GM12878 (cell line): ENCODE measurements at regions not wholly inside any gene's neighbourhood (a gene's known extent, or its start where the extent isn't known, plus 50 kb on each side); places are given as distances from the start of the nearest gene placed in this dataset.
A peak's percentile ranks its signal among the peaks of the same experiment; 100 is the strongest.

Source experiments
- ATAC-seq: fragments of 200-7000 bp; cut with Tn5 transposase; 3 replicates; pipeline ENCODE4 v1.9.1; 2020; ENCODE audit warnings: mild to moderate bottlenecking, moderate library complexity
- BruUV-seq: library from RNA; stranded (reverse); fragments of 400-500 nt; replicated peaks from 2 replicates; lab custom pipeline; 2021; lab: Mats Ljungman, UMichigan
- CTCF ChIA-PET: fragments of 300-600 bp; sonication (Branson Sonifier 250); formaldehyde crosslinking; extraction: SDS; loops from one replicate; lab custom pipeline; 2021; ENCODE audit warnings: inconsistent platforms; lab: Yijun Ruan, JAX
- POLR2A ChIA-PET: fragments of 350-600 bp; formaldehyde crosslinking; extraction: SDS; loops from one replicate; lab custom pipeline; 2021; ENCODE audit warnings: inconsistent platforms; lab: Charles Lee
- RAD21 ChIA-PET: fragments of 300-600 bp; sonication (Branson Sonifier 250); formaldehyde crosslinking; loops from one replicate; lab custom pipeline; 2023; ENCODE audit warnings: antibody characterized with exemption; ENCODE audit not compliant: unreplicated experiment; lab: Charles Lee
- SMC1A ChIA-PET: fragments of 300-600 bp; sonication (Branson Sonifier 250); formaldehyde crosslinking; loops from one replicate; lab custom pipeline; 2023; ENCODE audit not compliant: unreplicated experiment, uncharacterized antibody; lab: Charles Lee
- DNase-seq: peaks from one replicate; pipeline ENCODE4 v3.0.0-alpha.2; 2011; ENCODE audit warnings: low read depth, low spot score
- FAIRE-seq: peaks from 3 replicates; lab custom pipeline; 2011; peaks lifted over from hg19 to GRCh38; lab: Jason Lieb, UNC
- H2AFZ ChIP-seq: 2 replicates; pipeline ENCODE4 v1.6.0; 2011; ENCODE audit warnings: low read depth, low read length, control low read depth; ENCODE audit not compliant: control insufficient read depth
- H3K27ac ChIP-seq: 2 replicates; pipeline ENCODE4 v1.5.1; 2011; ENCODE audit warnings: control low read depth; ENCODE audit not compliant: control insufficient read depth, insufficient read depth
- H3K27me3 ChIP-seq, 2 experiments: replicated peaks in 1 of 2; 2 replicates each; pipeline versions ENCODE4 v1.6.0 to v1.6.1; 2011; ENCODE audit warnings: low read length in 1 of 2; ENCODE audit not compliant: control insufficient read depth in 2 of 2, insufficient read depth in 2 of 2
- H3K36me3 ChIP-seq, 2 experiments: 2 replicates each; pipeline ENCODE4 v1.5.1; 2011; ENCODE audit warnings: low read length in 1 of 2; ENCODE audit not compliant: control insufficient read depth in 2 of 2, insufficient read depth in 2 of 2
- H3K4me1 ChIP-seq: 2 replicates; pipeline ENCODE4 v1.6.1; 2011; ENCODE audit warnings: mild to moderate bottlenecking, low read length, moderate library complexity, mixed read lengths; ENCODE audit not compliant: control insufficient read depth, insufficient read depth
- H3K4me2 ChIP-seq: 2 replicates; pipeline ENCODE4 v1.6.0; 2011; ENCODE audit warnings: control low read depth; ENCODE audit not compliant: control insufficient read depth, insufficient read depth
- H3K4me3 ChIP-seq: fragments of 200-600 bp; sonication (generic); 2 replicates; pipeline ENCODE4 v1.5.1; 2016
- H3K79me2 ChIP-seq: 2 replicates; pipeline ENCODE4 v1.6.0; 2011; ENCODE audit warnings: low read length; ENCODE audit not compliant: control insufficient read depth, insufficient read depth
- H3K9ac ChIP-seq: 2 replicates; pipeline ENCODE4 v1.8.0; 2011; ENCODE audit warnings: low read length, control low read depth, mixed read lengths; ENCODE audit not compliant: control insufficient read depth, insufficient read depth
- H3K9me3 ChIP-seq: replicated peaks from 3 replicates; pipeline ENCODE4 v1.5.1; 2011; ENCODE audit warnings: mild to moderate bottlenecking, low read length; ENCODE audit not compliant: control insufficient read depth, insufficient read depth
- H4K20me1 ChIP-seq: 2 replicates; pipeline ENCODE4 v1.6.0; 2011; ENCODE audit not compliant: control insufficient read depth, insufficient read depth
- BCL11A ChIP-seq: IDR thresholded peaks from 2 replicates; pipeline ENCODE4 v1.6.1; 2011; ENCODE audit warnings: low read depth, low read length
- BMI1 ChIP-seq: fragments of 450-650 bp; IDR thresholded peaks from 2 replicates; pipeline ENCODE4 v1.6.1; 2016; ENCODE audit warnings: mild to moderate bottlenecking, moderate library complexity, borderline replicate concordance
- CREB1 ChIP-seq: IDR thresholded peaks from 2 replicates; pipeline ENCODE4 v1.6.1; 2012; ENCODE audit warnings: low read depth, mild to moderate bottlenecking, inconsistent platforms
- EGR1 ChIP-seq, 2 experiments: IDR thresholded peaks; 1 replicate in 1 of 2; 2 replicates in 1 of 2; pipeline ENCODE4 v1.6.1; 2011 to 2012; ENCODE audit warnings: low read depth in 2 of 2, low read length in 2 of 2, borderline replicate concordance in 1 of 2, mild to moderate bottlenecking in 1 of 2, moderate library complexity in 1 of 2
- ESRRA ChIP-seq: IDR thresholded peaks from 2 replicates; pipeline ENCODE4 v1.6.1; 2012; ENCODE audit warnings: mild to moderate bottlenecking, low read length, improper control_type of control experiment
- FOXK2 ChIP-seq: fragments of 450-650 bp; IDR thresholded peaks from 2 replicates; pipeline ENCODE4 v1.6.1; 2017; ENCODE audit warnings: mild to moderate bottlenecking, moderate library complexity
- GABPA ChIP-seq: IDR thresholded peaks from 2 replicates; pipeline ENCODE4 v1.6.1; 2014; ENCODE audit warnings: antibody characterized with exemption, low read depth, mild to moderate bottlenecking, inconsistent platforms
- IKZF1 ChIP-seq: fragments of 450-650 bp; conservative IDR thresholded peaks from 2 replicates; pipeline ENCODE4 v1.6.1; 2017; ENCODE audit warnings: antibody characterized with exemption, mild to moderate bottlenecking
- IKZF2 ChIP-seq, 2 experiments: fragments of 450-650 bp; IDR thresholded peaks; 2 replicates each; pipeline ENCODE4 v1.6.1; 2017; ENCODE audit warnings: mild to moderate bottlenecking in 2 of 2, moderate library complexity in 2 of 2
- NFYB ChIP-seq: IDR thresholded peaks from 2 replicates; pipeline ENCODE4 v1.6.1; 2011; ENCODE audit warnings: low read depth, mild to moderate bottlenecking, low read length, improper control_type of control experiment, moderate library complexity; ENCODE audit not compliant: insufficient read depth
- SMARCA5 ChIP-seq: fragments of 450-650 bp; IDR thresholded peaks from 2 replicates; pipeline ENCODE4 v1.6.1; 2017; ENCODE audit warnings: mild to moderate bottlenecking
- SUPT20H ChIP-seq: IDR thresholded peaks from 2 replicates; pipeline ENCODE4 v1.6.1; 2011; ENCODE audit warnings: low read depth, mild to moderate bottlenecking, low read length, moderate library complexity, borderline replicate concordance; ENCODE audit not compliant: control insufficient read depth
- TAF1 ChIP-seq: IDR thresholded peaks from 2 replicates; pipeline ENCODE4 v1.6.1; 2011; ENCODE audit warnings: mild to moderate bottlenecking, low read depth, low read length, borderline replicate concordance
- YBX1 ChIP-seq: fragments of 450-650 bp; IDR thresholded peaks from 2 replicates; pipeline ENCODE4 v1.6.1; 2016; ENCODE audit warnings: antibody characterized with exemption
- ZSCAN29 ChIP-seq: fragments of 450-650 bp; IDR thresholded peaks from 2 replicates; pipeline ENCODE4 v1.6.1; 2017; ENCODE audit warnings: mild to moderate bottlenecking, moderate library complexity
- WGBS: methylation state at CpG from one replicate; pipeline ENCODE4 v1.1.6; 2016; ENCODE audit warnings: low lambda C conversion rate; ENCODE audit not compliant: insufficient replicate concordance, insufficient coverage; ENCODE audit errors: missing lambda C conversion rate; 5-methylcytosine and 5-hydroxymethylcytosine counted together
- in situ Hi-C: fragments of 300-500 bp; cut with MboI; formaldehyde crosslinking; loops from 9 replicates; pipeline ENCODE4 v1.14.3; 2018; ENCODE audit warnings: mixed read lengths
- intact Hi-C: fragments of 100-400 bp; cut with micrococcal nuclease; formaldehyde crosslinking; loops from one replicate; pipeline ENCODE4 v1.14.2; 2022; ENCODE audit not compliant: unreplicated experiment
- TF ChIP-seq, protein P1 (sequence below): fragments of 450-650 bp; conservative IDR thresholded peaks from 2 replicates; pipeline ENCODE4 v1.6.1; 2017; ENCODE audit warnings: mild to moderate bottlenecking, moderate library complexity
- TF ChIP-seq, protein P2 (sequence below): IDR thresholded peaks from 2 replicates; pipeline ENCODE4 v1.6.1; 2012; ENCODE audit warnings: low read depth, low read length, improper control_type of control experiment
- TF ChIP-seq, protein P3 (sequence below): fragments of 150-350 bp; IDR thresholded peaks from 2 replicates; pipeline ENCODE4 v1.6.1; 2016; ENCODE audit warnings: low read depth, low read length

DNA sequence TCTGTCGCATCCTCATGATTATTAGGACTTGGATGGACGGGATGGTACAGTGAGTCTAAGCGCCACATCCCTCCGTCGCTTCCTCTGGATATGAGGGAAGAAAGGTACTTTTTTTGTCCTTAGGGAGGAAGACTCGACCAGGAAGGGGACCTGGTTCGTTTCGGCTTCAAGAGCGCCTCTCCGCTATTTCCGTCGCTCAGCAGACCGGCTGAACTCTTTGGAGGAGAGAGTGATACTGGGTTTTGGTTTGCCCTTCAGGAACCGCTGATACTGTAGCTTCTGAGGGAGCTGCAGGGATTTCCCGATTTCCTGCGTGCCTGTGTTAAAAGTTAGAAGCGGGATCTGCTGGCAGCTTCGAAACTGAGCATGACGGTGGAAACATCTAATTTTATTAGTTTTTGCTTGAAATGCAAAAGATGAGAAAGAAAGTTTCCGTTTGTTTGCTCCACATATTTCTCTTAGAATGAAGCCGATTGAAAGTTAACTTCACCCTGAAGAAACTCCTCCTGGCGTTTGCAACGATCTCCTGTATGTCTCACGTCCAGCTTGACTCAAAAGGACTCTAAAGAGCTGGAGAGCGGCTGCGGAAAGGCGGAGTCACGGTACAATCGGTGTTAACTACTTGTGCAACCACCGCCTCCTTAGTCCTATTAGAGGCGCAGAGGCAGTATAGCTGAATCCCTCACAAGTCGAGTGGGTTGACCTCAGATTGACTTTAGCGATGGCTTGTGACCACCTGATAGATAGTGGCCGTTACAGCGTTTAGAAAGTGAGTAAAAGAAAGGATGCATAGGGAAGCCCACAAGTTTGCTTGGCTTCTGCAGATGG, 129.4 kb downstream of the TRIM27 start:
- Histone ChIP-seq H2AFZ (peak overlapping the region; percentile 16; the same call in 1 of the 2 replicates), H3K4me2 (peak overlapping the region; percentile 81), H3K9me3 (no peaks in the 10 kb centered on the region; the same call in 2 of the 3 replicates), H3K27me3 (peaks cover 0 to 2% of the 10 kb centered on the region in 2 experiments; a peak in 2 of 4 replicates), H3K79me2 (no peaks in the 10 kb centered on the region), H4K20me1 (no peaks in the 10 kb centered on the region), H3K4me3 (peak overlapping the region; percentile 59), H3K9ac (peak overlapping the region; percentile 12; the same call in 1 of the 2 replicates), H3K27ac (no peak overlapping the region), H3K4me1 (peaks cover 3% of the 10 kb centered on the region), H3K36me3 (no peaks in the 10 kb centered on the region)
- 24% methylated on average over 35 of the region's 35 CpGs for WGBS
- POLR2A ChIA-PET = interaction anchor here (0.6 kb wide), 1 partner anchor 524 kb away, joined by 5 read pairs; no protein-coding TSS in a partner anchor
- SMC1A ChIA-PET = interaction anchor here (0.9 to 1.3 kb wide), 3 partner anchors 17 to 65 kb away, joined by 4 to 6 read pairs (median 6); no protein-coding TSS in a partner anchor
- DNase-seq (no peak), ATAC-seq (peak; percentile 66), FAIRE-seq (no peak)
- in situ Hi-C loops = no loop called here
- no TSS peak for BruUV-seq
- intact Hi-C loops = no loop called here
- RAD21 ChIA-PET = interaction anchor here (1.4 kb wide), 2 partner anchors 8 to 222 kb away, joined by 3 read pairs; no protein-coding TSS in a partner anchor
- CTCF ChIA-PET = interaction anchor here (1.0 kb wide), 1 partner anchor 44 kb away, joined by 3 read pairs; no protein-coding TSS in a partner anchor
- TF ChIP-seq NFYB (no peak), SUPT20H (no peak), SMARCA5 (no peak), CREB1 (no peak), ZSCAN29 (no peak), EGR1 (IDR thresholded peaks at IDR 0.05; ENCODE audit: borderline replicate concordance in 1 of 2, low read depth in 2 of 2, low read length in 2 of 2) (no peak), FOXK2 (no peak), GABPA (no peak), TAF1 (no peak), YBX1 (no peak), BMI1 (no peak), BCL11A (no peak), IKZF2 (IDR thresholded peaks at IDR 0.05) (no peak), ESRRA (no peak), IKZF1 (no peak)
- TF ChIP-seq, protein P1, sequence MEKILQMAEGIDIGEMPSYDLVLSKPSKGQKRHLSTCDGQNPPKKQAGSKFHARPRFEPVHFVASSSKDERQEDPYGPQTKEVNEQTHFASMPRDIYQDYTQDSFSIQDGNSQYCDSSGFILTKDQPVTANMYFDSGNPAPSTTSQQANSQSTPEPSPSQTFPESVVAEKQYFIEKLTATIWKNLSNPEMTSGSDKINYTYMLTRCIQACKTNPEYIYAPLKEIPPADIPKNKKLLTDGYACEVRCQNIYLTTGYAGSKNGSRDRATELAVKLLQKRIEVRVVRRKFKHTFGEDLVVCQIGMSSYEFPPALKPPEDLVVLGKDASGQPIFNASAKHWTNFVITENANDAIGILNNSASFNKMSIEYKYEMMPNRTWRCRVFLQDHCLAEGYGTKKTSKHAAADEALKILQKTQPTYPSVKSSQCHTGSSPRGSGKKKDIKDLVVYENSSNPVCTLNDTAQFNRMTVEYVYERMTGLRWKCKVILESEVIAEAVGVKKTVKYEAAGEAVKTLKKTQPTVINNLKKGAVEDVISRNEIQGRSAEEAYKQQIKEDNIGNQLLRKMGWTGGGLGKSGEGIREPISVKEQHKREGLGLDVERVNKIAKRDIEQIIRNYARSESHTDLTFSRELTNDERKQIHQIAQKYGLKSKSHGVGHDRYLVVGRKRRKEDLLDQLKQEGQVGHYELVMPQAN = no peak
- TF ChIP-seq, protein P2, sequence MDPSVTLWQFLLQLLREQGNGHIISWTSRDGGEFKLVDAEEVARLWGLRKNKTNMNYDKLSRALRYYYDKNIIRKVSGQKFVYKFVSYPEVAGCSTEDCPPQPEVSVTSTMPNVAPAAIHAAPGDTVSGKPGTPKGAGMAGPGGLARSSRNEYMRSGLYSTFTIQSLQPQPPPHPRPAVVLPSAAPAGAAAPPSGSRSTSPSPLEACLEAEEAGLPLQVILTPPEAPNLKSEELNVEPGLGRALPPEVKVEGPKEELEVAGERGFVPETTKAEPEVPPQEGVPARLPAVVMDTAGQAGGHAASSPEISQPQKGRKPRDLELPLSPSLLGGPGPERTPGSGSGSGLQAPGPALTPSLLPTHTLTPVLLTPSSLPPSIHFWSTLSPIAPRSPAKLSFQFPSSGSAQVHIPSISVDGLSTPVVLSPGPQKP = no peak
- TF ChIP-seq, protein P3, sequence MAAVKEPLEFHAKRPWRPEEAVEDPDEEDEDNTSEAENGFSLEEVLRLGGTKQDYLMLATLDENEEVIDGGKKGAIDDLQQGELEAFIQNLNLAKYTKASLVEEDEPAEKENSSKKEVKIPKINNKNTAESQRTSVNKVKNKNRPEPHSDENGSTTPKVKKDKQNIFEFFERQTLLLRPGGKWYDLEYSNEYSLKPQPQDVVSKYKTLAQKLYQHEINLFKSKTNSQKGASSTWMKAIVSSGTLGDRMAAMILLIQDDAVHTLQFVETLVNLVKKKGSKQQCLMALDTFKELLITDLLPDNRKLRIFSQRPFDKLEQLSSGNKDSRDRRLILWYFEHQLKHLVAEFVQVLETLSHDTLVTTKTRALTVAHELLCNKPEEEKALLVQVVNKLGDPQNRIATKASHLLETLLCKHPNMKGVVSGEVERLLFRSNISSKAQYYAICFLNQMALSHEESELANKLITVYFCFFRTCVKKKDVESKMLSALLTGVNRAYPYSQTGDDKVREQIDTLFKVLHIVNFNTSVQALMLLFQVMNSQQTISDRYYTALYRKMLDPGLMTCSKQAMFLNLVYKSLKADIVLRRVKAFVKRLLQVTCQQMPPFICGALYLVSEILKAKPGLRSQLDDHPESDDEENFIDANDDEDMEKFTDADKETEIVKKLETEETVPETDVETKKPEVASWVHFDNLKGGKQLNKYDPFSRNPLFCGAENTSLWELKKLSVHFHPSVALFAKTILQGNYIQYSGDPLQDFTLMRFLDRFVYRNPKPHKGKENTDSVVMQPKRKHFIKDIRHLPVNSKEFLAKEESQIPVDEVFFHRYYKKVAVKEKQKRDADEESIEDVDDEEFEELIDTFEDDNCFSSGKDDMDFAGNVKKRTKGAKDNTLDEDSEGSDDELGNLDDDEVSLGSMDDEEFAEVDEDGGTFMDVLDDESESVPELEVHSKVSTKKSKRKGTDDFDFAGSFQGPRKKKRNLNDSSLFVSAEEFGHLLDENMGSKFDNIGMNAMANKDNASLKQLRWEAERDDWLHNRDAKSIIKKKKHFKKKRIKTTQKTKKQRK = no peak
